PC-3 (cell line): ENCODE measurements at regions not wholly inside any gene's neighbourhood (a gene's known extent, or its start where the extent isn't known, plus 50 kb on each side); places are given as distances from the start of the nearest gene placed in this dataset.
A peak's percentile ranks its signal among the peaks of the same experiment; 100 is the strongest.

ENCODE experiments used
- ATAC-seq: fragments of 200-7000 bp; cut with Tn5 transposase; 2 replicates; pipeline ENCODE4 v1.9.1; 2020; ENCODE audit warnings: mild to moderate bottlenecking, moderate library complexity
- BruUV-seq: library from RNA; stranded (reverse); fragments of 400-500 nt; replicated peaks from 2 replicates; lab custom pipeline; 2021; lab: Mats Ljungman, UMichigan
- CTCF ChIA-PET: fragments of 300-600 bp; sonication (Branson Sonifier 250); formaldehyde crosslinking; loops from one replicate; lab custom pipeline; 2022; ENCODE audit warnings: antibody characterized with exemption; lab: Charles Lee
- POLR2A ChIA-PET: fragments of 300-600 bp; sonication (Branson Sonifier 250); formaldehyde crosslinking; loops from one replicate; lab custom pipeline; 2022; ENCODE audit warnings: antibody characterized with exemption; ENCODE audit not compliant: unreplicated experiment; lab: Charles Lee
- DNase-seq: peaks from one replicate; pipeline ENCODE4 v3.0.0-alpha.2; 2015
- H2AFZ ChIP-seq: fragments of 300-600 bp; sonication (generic); 2 replicates; pipeline ENCODE4 v1.6.0; 2016; ENCODE audit warnings: antibody characterized with exemption, low read length
- H3F3A ChIP-seq: fragments of 300-600 bp; sonication (generic); one replicate; pipeline ENCODE4 v1.6.0; 2017; ENCODE audit warnings: antibody characterized with exemption, low read length, control low read depth, mild to moderate bottlenecking; ENCODE audit not compliant: unreplicated experiment
- H3K27ac ChIP-seq: fragments of 300-600 bp; sonication (generic); 2 replicates; pipeline ENCODE4 v1.5.1; 2016; ENCODE audit warnings: mild to moderate bottlenecking, low read length
- H3K27me3 ChIP-seq: fragments of 300-600 bp; sonication (generic); 2 replicates; pipeline ENCODE4 v1.6.1; 2016; ENCODE audit warnings: low read length, mixed read lengths
- H3K36me3 ChIP-seq: fragments of 300-600 bp; sonication (generic); 2 replicates; pipeline ENCODE4 v1.6.1; 2016; ENCODE audit warnings: low read depth, mixed run types, low read length, mixed read lengths
- H3K4me1 ChIP-seq: fragments of 300-600 bp; sonication (generic); 2 replicates; pipeline ENCODE4 v1.5.1; 2016; ENCODE audit warnings: low read length; ENCODE audit not compliant: insufficient read depth
- H3K4me2 ChIP-seq: fragments of 300-600 bp; sonication (generic); 2 replicates; pipeline ENCODE4 v1.6.0; 2016; ENCODE audit warnings: low read length
- H3K4me3 ChIP-seq: fragments of 300-600 bp; sonication (generic); 2 replicates; pipeline ENCODE4 v1.5.1; 2016; ENCODE audit warnings: mild to moderate bottlenecking, low read length, mixed read lengths
- H3K79me2 ChIP-seq: fragments of 300-600 bp; sonication (generic); 2 replicates; pipeline ENCODE4 v1.6.1; 2017; ENCODE audit warnings: low read length, mixed read lengths
- H3K9ac ChIP-seq: fragments of 300-600 bp; sonication (generic); 2 replicates; pipeline ENCODE4 v1.6.0; 2016; ENCODE audit warnings: mild to moderate bottlenecking, low read length
- H3K9me2 ChIP-seq: fragments of 300-600 bp; sonication (generic); replicated peaks from 2 replicates; pipeline ENCODE4 v1.6.1; 2016; ENCODE audit warnings: mixed run types, low read length, mixed read lengths
- H3K9me3 ChIP-seq: fragments of 300-600 bp; sonication (generic); 2 replicates; pipeline ENCODE4 v1.6.1; 2016; ENCODE audit warnings: low read length, mixed read lengths
- H4K20me1 ChIP-seq: fragments of 300-600 bp; sonication (generic); 2 replicates; pipeline ENCODE4 v1.6.1; 2016; ENCODE audit warnings: low read length, mixed read lengths
- EZH2 ChIP-seq: fragments of 300-600 bp; sonication (generic); IDR thresholded peaks from one replicate; pipeline ENCODE4 v1.6.1; 2017; ENCODE audit warnings: antibody characterized with exemption, mild to moderate bottlenecking, low read length; ENCODE audit not compliant: unreplicated experiment
- EZH2phosphoT487 ChIP-seq: fragments of 300-600 bp; sonication (generic); IDR thresholded peaks from 2 replicates; pipeline ENCODE4 v1.6.1; 2018; ENCODE audit warnings: mild to moderate bottlenecking, antibody characterized with exemption, low read length, borderline replicate concordance
- intact Hi-C: fragments of 100-400 bp; cut with micrococcal nuclease; formaldehyde crosslinking; loops from 2 replicates; pipeline ENCODE4 v1.9.0; 2023
- TF ChIP-seq, protein P1 (sequence below): fragments of 300-600 bp; sonication (generic); conservative IDR thresholded peaks from 2 replicates; pipeline ENCODE4 v1.5.1; 2017; ENCODE audit warnings: antibody characterized with exemption, low read depth, mild to moderate bottlenecking, low read length

- no peak for ATAC-seq
- no TSS peak for BruUV-seq
- CTCF ChIA-PET, result no interaction called here
Measured at GRCh38 chr12:111025301-111025700, 104.9 kb upstream of the MYL2 start.

DNA sequence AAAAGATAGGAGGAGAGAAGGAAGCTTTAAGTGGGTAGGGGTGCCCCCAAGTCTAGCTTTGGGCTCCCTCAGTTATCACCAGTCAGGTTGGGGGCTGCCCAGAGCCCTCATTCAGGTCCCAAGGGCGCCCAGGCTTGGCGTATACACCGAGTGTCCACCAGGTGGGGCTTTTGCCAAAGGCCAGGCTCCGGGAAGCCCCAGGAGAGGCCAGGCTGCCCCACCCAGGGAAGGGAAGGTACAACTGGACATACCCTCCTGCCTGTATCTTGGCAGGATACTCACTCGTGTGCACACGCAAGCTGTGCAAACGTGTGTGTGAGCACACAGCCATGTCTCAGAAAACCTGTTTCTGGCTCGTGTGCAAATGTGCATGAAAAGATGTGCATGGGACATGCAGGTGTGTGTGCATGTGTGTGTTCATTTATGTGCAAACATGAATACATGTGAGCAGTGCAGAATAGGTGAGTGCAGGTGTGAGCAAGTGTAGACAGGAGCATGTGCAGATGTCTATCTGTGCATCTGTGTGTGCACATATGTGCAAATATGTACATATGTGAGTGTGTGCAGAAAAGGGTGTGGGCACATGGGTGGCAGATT, 103.9 kb upstream of the MYL2 start:
- Histone ChIP-seq H3K79me2 (no peaks in the 10 kb centered on the region), H3K9ac (no peak overlapping the region), H3K9me3 (no peaks in the 10 kb centered on the region), H3K27ac (no peak overlapping the region), H3K27me3 (peaks cover 39% of the 10 kb centered on the region), H3K4me1 (no peaks in the 10 kb centered on the region), H3K4me3 (no peak overlapping the region), H4K20me1 (no peaks in the 10 kb centered on the region), H3K36me3 (no peaks in the 10 kb centered on the region), H3K9me2 (no peaks in the 10 kb centered on the region), H3F3A (no peaks in the 10 kb centered on the region), H3K4me2 (no peak overlapping the region), H2AFZ (no peak overlapping the region)
- ChIA-PET POLR2A (no interaction called here), CTCF (no interaction called here)
- ATAC-seq, result peak; percentile 100
- no TSS peak for BruUV-seq
- intact Hi-C loops, result loop anchor here (1.0 to 5.0 kb wide), 6 partner anchors 87 to 290 kb away; no protein-coding TSS in a partner anchor
- DNase-seq, result peak; percentile 84
- TF ChIP-seq, protein P1, sequence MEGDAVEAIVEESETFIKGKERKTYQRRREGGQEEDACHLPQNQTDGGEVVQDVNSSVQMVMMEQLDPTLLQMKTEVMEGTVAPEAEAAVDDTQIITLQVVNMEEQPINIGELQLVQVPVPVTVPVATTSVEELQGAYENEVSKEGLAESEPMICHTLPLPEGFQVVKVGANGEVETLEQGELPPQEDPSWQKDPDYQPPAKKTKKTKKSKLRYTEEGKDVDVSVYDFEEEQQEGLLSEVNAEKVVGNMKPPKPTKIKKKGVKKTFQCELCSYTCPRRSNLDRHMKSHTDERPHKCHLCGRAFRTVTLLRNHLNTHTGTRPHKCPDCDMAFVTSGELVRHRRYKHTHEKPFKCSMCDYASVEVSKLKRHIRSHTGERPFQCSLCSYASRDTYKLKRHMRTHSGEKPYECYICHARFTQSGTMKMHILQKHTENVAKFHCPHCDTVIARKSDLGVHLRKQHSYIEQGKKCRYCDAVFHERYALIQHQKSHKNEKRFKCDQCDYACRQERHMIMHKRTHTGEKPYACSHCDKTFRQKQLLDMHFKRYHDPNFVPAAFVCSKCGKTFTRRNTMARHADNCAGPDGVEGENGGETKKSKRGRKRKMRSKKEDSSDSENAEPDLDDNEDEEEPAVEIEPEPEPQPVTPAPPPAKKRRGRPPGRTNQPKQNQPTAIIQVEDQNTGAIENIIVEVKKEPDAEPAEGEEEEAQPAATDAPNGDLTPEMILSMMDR, result peak; percentile 98
- TF ChIP-seq EZH2phosphoT487, result no peak

More at GRCh38 chr12:111025301-111025700, 104.9 kb upstream of the MYL2 start:
- Histone ChIP-seq H3K9ac (no peak overlapping the region), H3K9me3 (no peaks in the 10 kb centered on the region), H4K20me1 (no peaks in the 10 kb centered on the region), H3K27ac (no peak overlapping the region), H3K9me2 (no peaks in the 10 kb centered on the region), H3K79me2 (no peaks in the 10 kb centered on the region), H3K4me1 (no peaks in the 10 kb centered on the region), H3K4me3 (no peak overlapping the region), H3K36me3 (no peaks in the 10 kb centered on the region), H3F3A (no peaks in the 10 kb centered on the region), H2AFZ (no peak overlapping the region), H3K4me2 (no peak overlapping the region), H3K27me3 (peaks cover 39% of the 10 kb centered on the region)
- DNase-seq, result no peak
- intact Hi-C loops, result loop anchor here (2.0 kb wide), 1 partner anchor 290 kb away; no protein-coding TSS in a partner anchor
- TF ChIP-seq EZH2phosphoT487 (no peak), EZH2 (no peak)
- TF ChIP-seq, protein P1, result no peak
- POLR2A ChIA-PET, result no interaction called here

DNA sequence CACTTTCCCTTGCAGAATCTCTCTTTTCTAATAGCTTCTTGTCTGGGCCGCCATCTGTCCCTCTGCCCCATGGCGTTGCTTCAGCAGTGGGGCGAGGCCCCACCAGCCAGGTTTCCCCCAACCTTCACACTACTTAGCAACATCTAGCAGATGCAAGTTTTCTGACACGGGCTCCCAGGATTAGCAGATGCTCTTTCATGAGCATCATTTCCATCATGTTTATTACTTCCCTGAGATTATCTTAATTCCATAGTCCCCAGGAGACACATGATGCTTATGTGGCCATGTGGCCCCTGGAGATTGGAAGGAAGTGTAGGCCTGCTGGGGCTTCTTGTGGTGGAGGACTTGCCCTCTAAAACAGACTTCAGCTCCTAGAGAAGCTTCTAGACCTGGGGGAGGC, 102.0 kb upstream of the MYL2 start:
- Histone ChIP-seq H3K27ac (no peak overlapping the region), H3K9ac (no peak overlapping the region), H3K4me3 (no peak overlapping the region), H3K36me3 (no peaks in the 10 kb centered on the region), H2AFZ (no peak overlapping the region), H3K9me3 (no peaks in the 10 kb centered on the region), H4K20me1 (no peaks in the 10 kb centered on the region), H3F3A (no peaks in the 10 kb centered on the region), H3K9me2 (no peaks in the 10 kb centered on the region), H3K79me2 (no peaks in the 10 kb centered on the region), H3K4me1 (no peaks in the 10 kb centered on the region), H3K27me3 (peaks cover 42% of the 10 kb centered on the region), H3K4me2 (no peak overlapping the region)
- DNase-seq (no peak), ATAC-seq (no peak)
- BruUV-seq, result no TSS peak
- ChIA-PET POLR2A (no interaction called here), CTCF (interaction anchor here (0.6 to 1.0 kb wide), 5 partner anchors 128 to 278 kb away, joined by 3 to 11 read pairs (median 5); no protein-coding TSS in a partner anchor)
- TF ChIP-seq EZH2 (no peak), EZH2phosphoT487 (no peak)
- TF ChIP-seq, protein P1, result no peak
- intact Hi-C loops, result loop anchor here (5.0 kb wide), 1 partner anchor 85 kb away; no protein-coding TSS in a partner anchor
